Osteocyte (in vitro differentiated cells): ENCODE measurements at regions not wholly inside any gene's neighbourhood (a gene's known extent, or its start where the extent isn't known, plus 50 kb on each side); places are given as distances from the start of the nearest gene placed in this dataset.

ENCODE experiments used
- DNase-seq: peaks from one replicate; pipeline ENCODE4 v3.0.0; 2021; ENCODE audit warnings: mixed read lengths; ENCODE audit not compliant: unreplicated experiment; ENCODE audit errors: extremely low spot score
- H3K27ac Mint-ChIP-seq: one replicate; pipeline ENCODE4 v1.8.0; 2021; ENCODE audit warnings: mild to moderate bottlenecking, mixed read lengths; ENCODE audit not compliant: unreplicated experiment
- H3K27me3 Mint-ChIP-seq: one replicate; pipeline ENCODE4 v1.8.0; 2021; ENCODE audit warnings: mixed read lengths; ENCODE audit not compliant: unreplicated experiment
- H3K36me3 Mint-ChIP-seq: one replicate; pipeline ENCODE4 v1.8.0; 2021; ENCODE audit warnings: mixed read lengths; ENCODE audit not compliant: unreplicated experiment
- H3K4me1 Mint-ChIP-seq: one replicate; pipeline ENCODE4 v1.8.0; 2021; ENCODE audit warnings: mixed read lengths; ENCODE audit not compliant: unreplicated experiment
- H3K4me3 Mint-ChIP-seq: one replicate; pipeline ENCODE4 v1.8.0; 2021; ENCODE audit warnings: mild to moderate bottlenecking, moderate library complexity, mixed read lengths; ENCODE audit not compliant: unreplicated experiment
- H3K9me3 Mint-ChIP-seq: one replicate; pipeline ENCODE4 v1.8.0; 2021; ENCODE audit warnings: mixed read lengths; ENCODE audit not compliant: unreplicated experiment
- TF ChIP-seq, protein P1 (sequence below): fragments of 200-600 bp; sonication (generic); IDR thresholded peaks from 2 replicates; pipeline ENCODE4 v1.5.0; 2021; ENCODE audit warnings: antibody characterized with exemption, mild to moderate bottlenecking, moderate library complexity

DNA sequence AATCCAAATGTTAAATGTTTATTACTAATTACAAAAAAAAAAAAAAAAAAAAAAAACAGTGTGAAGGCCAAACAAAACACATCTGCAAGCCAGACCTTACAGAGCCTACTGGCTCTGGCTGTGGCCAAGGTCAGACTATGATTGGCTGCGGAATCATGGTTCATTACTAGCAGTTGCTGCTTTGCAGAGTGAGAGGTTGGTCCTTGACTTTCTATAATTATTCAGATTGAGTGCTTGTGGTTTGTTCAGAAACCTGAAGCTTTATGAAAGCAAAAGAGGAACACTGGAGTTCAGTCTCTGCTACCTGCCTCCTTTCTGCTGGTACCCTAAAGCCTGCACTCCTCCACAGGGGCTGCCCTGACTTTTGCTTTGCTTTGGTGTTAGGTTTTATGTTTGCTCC lies 550.9 kb downstream of the BCL11B start:
- no peak for DNase-seq
- Mint-ChIP-seq H3K27me3 (no peaks in the 10 kb centered on the region), H3K27ac (no peak overlapping the region), H3K9me3 (peaks cover 14% of the 10 kb centered on the region), H3K4me1 (no peaks in the 10 kb centered on the region), H3K4me3 (no peak overlapping the region), H3K36me3 (no peaks in the 10 kb centered on the region)
- TF ChIP-seq, protein P1, sequence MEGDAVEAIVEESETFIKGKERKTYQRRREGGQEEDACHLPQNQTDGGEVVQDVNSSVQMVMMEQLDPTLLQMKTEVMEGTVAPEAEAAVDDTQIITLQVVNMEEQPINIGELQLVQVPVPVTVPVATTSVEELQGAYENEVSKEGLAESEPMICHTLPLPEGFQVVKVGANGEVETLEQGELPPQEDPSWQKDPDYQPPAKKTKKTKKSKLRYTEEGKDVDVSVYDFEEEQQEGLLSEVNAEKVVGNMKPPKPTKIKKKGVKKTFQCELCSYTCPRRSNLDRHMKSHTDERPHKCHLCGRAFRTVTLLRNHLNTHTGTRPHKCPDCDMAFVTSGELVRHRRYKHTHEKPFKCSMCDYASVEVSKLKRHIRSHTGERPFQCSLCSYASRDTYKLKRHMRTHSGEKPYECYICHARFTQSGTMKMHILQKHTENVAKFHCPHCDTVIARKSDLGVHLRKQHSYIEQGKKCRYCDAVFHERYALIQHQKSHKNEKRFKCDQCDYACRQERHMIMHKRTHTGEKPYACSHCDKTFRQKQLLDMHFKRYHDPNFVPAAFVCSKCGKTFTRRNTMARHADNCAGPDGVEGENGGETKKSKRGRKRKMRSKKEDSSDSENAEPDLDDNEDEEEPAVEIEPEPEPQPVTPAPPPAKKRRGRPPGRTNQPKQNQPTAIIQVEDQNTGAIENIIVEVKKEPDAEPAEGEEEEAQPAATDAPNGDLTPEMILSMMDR = no peak

DNA sequence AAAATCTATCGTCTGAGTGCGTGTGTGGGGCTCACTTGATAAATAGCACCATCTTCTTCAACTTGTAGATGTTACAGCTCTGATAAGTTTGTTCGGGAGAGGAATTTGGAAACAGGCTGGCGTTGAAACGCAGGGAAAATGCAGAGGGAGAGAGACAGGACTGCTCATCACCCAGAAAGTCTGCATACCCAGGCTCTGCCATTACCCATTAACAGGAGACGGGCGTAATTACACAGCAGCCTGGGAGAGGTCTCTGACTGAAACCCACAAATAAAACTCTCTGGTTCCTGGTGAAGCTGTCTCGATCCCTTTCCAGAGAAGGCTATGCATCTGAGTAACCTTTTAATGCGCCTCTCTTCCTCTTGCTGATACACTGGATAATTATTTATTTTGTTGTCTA lies 547.3 kb downstream of the BCL11B start:
- DNase-seq = peak; percentile 21
- H3K4me1 Mint-ChIP-seq = no peaks in the 10 kb centered on the region
- peaks cover 11% of the 10 kb centered on the region for H3K9me3 Mint-ChIP-seq
- H3K27ac Mint-ChIP-seq = no peak overlapping the region
- TF ChIP-seq, protein P1 = no peak
- H3K4me3 Mint-ChIP-seq = no peak overlapping the region
- no peaks in the 10 kb centered on the region for H3K27me3 Mint-ChIP-seq
- H3K36me3 Mint-ChIP-seq = no peaks in the 10 kb centered on the region

DNA sequence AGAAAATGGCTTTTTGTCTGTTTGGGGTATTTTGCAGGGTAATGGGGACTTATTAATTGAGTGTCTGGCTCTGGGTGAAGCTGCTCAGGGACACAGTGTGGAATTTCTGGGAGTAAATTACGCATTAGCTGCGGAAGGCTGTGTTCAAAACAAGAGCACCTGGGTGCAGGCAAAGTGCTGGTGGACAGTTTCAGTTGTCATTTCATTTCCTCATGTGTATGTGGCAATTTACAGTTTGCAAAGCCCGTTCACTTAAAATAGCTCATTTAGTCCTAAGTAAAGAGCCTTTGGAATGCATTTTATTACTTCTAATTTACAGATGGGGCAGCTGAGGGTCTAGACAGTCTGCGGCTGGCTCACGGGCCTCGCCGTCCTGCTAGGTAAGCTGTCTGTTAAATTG lies 546.8 kb downstream of the BCL11B start:
- Mint-ChIP-seq H3K9me3 (peaks cover 8% of the 10 kb centered on the region), H3K27ac (no peak overlapping the region), H3K4me1 (no peaks in the 10 kb centered on the region), H3K4me3 (no peak overlapping the region), H3K27me3 (no peaks in the 10 kb centered on the region), H3K36me3 (no peaks in the 10 kb centered on the region)
- peak; percentile 17 for DNase-seq
- TF ChIP-seq, protein P1 = no peak

DNA sequence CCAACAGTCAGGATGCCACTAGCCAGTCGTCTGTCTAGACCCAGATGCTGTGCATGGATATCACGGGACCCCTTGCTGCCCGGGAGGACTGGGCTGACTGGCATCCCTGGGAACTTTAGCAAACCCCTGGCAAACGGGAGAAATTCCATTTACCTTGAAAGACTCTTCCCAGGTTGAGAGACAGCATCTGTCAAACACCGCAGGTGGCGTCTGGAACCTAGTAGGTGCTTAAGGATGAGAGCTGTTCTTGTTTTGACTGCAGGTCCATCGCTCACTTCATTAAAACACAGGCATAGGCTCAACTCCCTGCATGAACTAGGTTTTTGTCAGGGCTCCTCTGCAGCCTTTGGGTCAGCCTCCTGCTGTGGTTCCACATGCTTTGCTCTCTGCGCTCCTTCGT lies 546.3 kb downstream of the BCL11B start:
- H3K4me1 Mint-ChIP-seq = no peaks in the 10 kb centered on the region
- TF ChIP-seq, protein P1 = no peak
- DNase-seq = peak; percentile 56
- H3K9me3 Mint-ChIP-seq = peaks cover 7% of the 10 kb centered on the region
- H3K36me3 Mint-ChIP-seq = no peaks in the 10 kb centered on the region
- H3K4me3 Mint-ChIP-seq = no peak overlapping the region
- H3K27me3 Mint-ChIP-seq = no peaks in the 10 kb centered on the region
- no peak overlapping the region for H3K27ac Mint-ChIP-seq

DNA sequence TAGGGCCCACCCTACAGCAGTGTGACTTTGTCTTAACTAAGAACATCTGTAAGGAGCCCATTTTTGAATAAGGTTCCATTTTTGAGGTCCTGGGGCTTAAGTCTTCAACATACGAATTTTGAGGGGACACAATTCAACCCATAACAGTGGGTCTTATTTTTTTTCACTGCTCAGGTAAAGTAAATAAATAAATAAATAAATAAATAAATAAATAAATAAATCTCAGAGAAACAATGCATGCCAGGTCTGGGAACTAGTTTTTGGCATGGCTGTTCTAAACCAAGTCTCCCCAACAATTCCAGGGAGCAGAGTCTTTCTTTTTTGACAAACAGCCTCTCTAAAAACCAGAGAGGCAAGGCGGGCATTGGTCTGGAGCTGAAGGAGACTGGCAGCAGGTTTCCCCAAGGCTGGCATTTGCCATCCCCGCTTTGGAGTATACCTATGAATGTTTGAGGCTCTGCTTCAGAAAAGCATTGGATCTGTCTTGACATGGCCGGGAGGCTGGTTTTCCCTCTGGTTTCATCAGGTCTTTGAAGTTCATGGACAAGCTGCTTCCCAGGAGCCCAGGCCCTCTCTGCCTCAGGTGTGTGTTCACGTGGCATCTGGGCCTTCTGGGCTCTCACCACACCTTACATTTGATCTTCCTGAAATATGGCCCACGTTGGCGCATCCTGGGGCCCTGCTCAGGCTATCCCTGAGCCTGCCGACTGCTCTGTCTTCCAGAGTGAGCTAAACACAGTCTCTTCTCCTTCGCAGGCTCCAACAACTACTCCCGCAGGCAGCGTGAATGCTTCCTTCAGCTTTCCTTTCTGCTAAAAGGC lies 545.2 kb downstream of the BCL11B start:
- no peaks in the 10 kb centered on the region for H3K4me1 Mint-ChIP-seq

More for the DNA sequence above, 545.2 kb downstream of the BCL11B start:
- no peak overlapping the region for H3K4me3 Mint-ChIP-seq
- DNase-seq = peak; percentile 51
- H3K27me3 Mint-ChIP-seq = no peaks in the 10 kb centered on the region
- TF ChIP-seq, protein P1 = no peak
- no peak overlapping the region for H3K27ac Mint-ChIP-seq
- H3K9me3 Mint-ChIP-seq = peaks cover 14% of the 10 kb centered on the region
- no peaks in the 10 kb centered on the region for H3K36me3 Mint-ChIP-seq
